ENCODE measurements at regions not wholly inside any gene's neighbourhood (a gene's known extent, or its start where the extent isn't known, plus 50 kb on each side); places are given as distances from the start of the nearest gene placed in this dataset.

GRCh38 chr14:96931751-96932150 lies 134.6 kb downstream of the VRK1 start:
- no peak for DNase-seq (ENCODE audit: low spot score)

- DNase-seq (ENCODE audit: low spot score), result no peak
Observed at GRCh38 chr14:96934638-96935330, 137.6 kb downstream of the VRK1 start.

GRCh38 chr14:96938946-96939345 lies 141.8 kb downstream of the VRK1 start:
- no peak for DNase-seq (ENCODE audit: low spot score)

- DNase-seq (ENCODE audit: low spot score), result no peak
Observed at GRCh38 chr14:96940009-96940408, 142.8 kb downstream of the VRK1 start.

- DNase-seq (ENCODE audit: low spot score), result no peak
Observed at GRCh38 chr14:96944297-96944696, 147.1 kb downstream of the VRK1 start.

GRCh38 chr14:96945721-96946120 lies 148.5 kb downstream of the VRK1 start:
- DNase-seq (ENCODE audit: low spot score), result no peak

GRCh38 chr14:96949594-96949993 lies 152.4 kb downstream of the VRK1 start:
- no peak for DNase-seq (ENCODE audit: low spot score)

GRCh38 chr14:96951511-96951910 lies 154.3 kb downstream of the VRK1 start:
- no peak for DNase-seq (ENCODE audit: low spot score)

GRCh38 chr14:96953087-96953874 lies 156.1 kb downstream of the VRK1 start:
- DNase-seq (ENCODE audit: low spot score), result no peak

GRCh38 chr14:96953875-96954185 lies 156.6 kb downstream of the VRK1 start:
- no peak for DNase-seq (ENCODE audit: low spot score)

- DNase-seq (ENCODE audit: low spot score), result no peak
Observed at GRCh38 chr14:96956464-96957239, 159.5 kb downstream of the VRK1 start.

GRCh38 chr14:96958057-96958456 lies 160.9 kb downstream of the VRK1 start:
- DNase-seq (ENCODE audit: low spot score), result no peak

GRCh38 chr14:96959992-96960391 lies 162.8 kb downstream of the VRK1 start:
- DNase-seq (ENCODE audit: low spot score), result no peak

GRCh38 chr14:96960598-96961116 lies 163.5 kb downstream of the VRK1 start:
- no peak for DNase-seq (ENCODE audit: low spot score)

- DNase-seq (ENCODE audit: low spot score), result no peak
Observed at GRCh38 chr14:96961895-96962294, 164.7 kb downstream of the VRK1 start.

GRCh38 chr14:96962337-96962736 lies 165.2 kb downstream of the VRK1 start:
- DNase-seq (ENCODE audit: low spot score), result no peak

GRCh38 chr14:96964726-96965415 lies 167.7 kb downstream of the VRK1 start:
- DNase-seq (ENCODE audit: low spot score), result no peak

- DNase-seq (ENCODE audit: low spot score), result no peak
Observed at GRCh38 chr14:96965885-96966595, 168.9 kb downstream of the VRK1 start.

GRCh38 chr14:96975116-96975515 lies 177.9 kb downstream of the VRK1 start:
- no peak for DNase-seq (ENCODE audit: low spot score)

GRCh38 chr14:96978525-96979272 lies 181.5 kb downstream of the VRK1 start:
- DNase-seq (ENCODE audit: low spot score), result no peak

- no peak for DNase-seq (ENCODE audit: low spot score)
Observed at GRCh38 chr14:96979611-96980074, 182.5 kb downstream of the VRK1 start.

All from AG08395 (cell line).